Central memory CD8-positive, alpha-beta T cell (primary cell): ENCODE measurements at regions not wholly inside any gene's neighbourhood (a gene's known extent, or its start where the extent isn't known, plus 50 kb on each side); places are given as distances from the start of the nearest gene placed in this dataset.

ENCODE experiments used
- ATAC-seq: fragments of 150-1000 bp; cut with Tn5 transposase; replicated peaks from 2 replicates; pipeline ENCODE4 v1.10.0; 2022; ENCODE audit warnings: mild to moderate bottlenecking, moderate FRiP score, moderate number of reproducible peaks; ENCODE audit not compliant: poor library complexity, severe bottlenecking; ENCODE audit errors: extremely low read depth
- DNase-seq, 2 donors: peaks; one replicate each; pipeline ENCODE4 v3.0.0; 2021; ENCODE audit warnings: low spot score in 2 of 2
- H3K27ac Mint-ChIP-seq: one replicate; pipeline ENCODE4 v1.8.0; 2022; ENCODE audit warnings: low read depth, mild to moderate bottlenecking, moderate library complexity, mixed read lengths
- H3K27me3 Mint-ChIP-seq: one replicate; pipeline ENCODE4 v1.8.0; 2022; ENCODE audit warnings: mixed read lengths
- H3K36me3 Mint-ChIP-seq: one replicate; pipeline ENCODE4 v1.8.0; 2022; ENCODE audit warnings: mild to moderate bottlenecking, moderate library complexity, mixed read lengths; ENCODE audit not compliant: insufficient read depth
- H3K4me1 Mint-ChIP-seq: one replicate; pipeline ENCODE4 v1.8.0; 2022; ENCODE audit warnings: mixed read lengths
- H3K4me3 Mint-ChIP-seq: one replicate; pipeline ENCODE4 v1.8.0; 2022; ENCODE audit warnings: mild to moderate bottlenecking, moderate library complexity, mixed read lengths
- H3K9me3 Mint-ChIP-seq: one replicate; pipeline ENCODE4 v1.8.0; 2022; ENCODE audit warnings: mixed read lengths

DNA sequence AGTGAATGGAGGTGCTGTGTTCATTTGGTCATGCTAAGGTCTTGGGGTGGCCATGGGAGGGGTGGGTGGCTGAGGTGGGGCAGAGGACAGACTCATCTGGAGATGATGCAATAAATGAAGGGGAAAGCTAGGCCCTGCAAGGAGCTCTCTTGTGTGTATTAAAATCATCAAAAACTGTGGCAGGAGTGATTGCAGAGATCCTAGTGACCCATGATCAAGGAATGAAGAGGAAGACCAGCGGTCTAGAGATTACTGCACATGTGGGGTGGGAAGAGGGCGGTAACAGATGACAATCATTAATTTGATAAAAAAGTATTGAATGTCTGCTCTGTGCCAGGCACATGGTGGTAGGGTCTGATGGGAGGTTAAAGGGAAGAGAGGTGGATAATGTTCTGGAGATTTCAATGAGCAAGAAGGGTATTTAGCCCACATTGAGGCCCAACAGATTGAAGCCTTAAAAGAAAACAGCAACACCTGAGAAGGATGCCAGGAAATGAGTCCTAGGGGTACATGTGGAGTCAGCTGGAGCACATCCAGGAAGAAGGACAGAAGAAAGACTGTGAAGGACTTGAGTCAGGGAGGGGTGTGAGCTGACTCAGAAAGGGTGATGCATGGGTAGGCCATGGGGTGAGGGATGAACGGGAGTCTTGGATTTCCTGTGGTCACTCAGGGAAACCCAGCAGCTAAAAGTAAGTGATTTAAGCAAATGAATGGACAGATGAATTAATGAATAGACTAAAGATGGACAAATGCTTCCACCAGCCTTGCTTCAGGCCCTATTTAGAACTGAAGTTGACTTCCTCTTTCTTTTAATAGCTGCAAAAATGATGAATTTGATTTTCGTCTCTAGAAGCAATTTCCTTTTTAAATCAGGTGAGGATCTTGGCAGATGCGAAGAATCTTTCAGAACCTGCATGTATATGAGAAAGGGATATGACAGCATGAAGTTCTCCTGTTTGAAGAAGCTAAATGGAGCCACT lies 83.1 kb upstream of the IGFBP3 start:
- ATAC-seq (no peak), DNase-seq (no peak)
- H3K27me3 Mint-ChIP-seq = no peaks in the 10 kb centered on the region
- no peaks in the 10 kb centered on the region for H3K4me1 Mint-ChIP-seq
- H3K4me3 Mint-ChIP-seq = no peak overlapping the region
- no peaks in the 10 kb centered on the region for H3K9me3 Mint-ChIP-seq
- H3K36me3 Mint-ChIP-seq = no peaks in the 10 kb centered on the region
- H3K27ac Mint-ChIP-seq = no peak overlapping the region

- no peak for DNase-seq
- ATAC-seq = no peak
- H3K4me1 Mint-ChIP-seq = no peaks in the 10 kb centered on the region
- no peak overlapping the region for H3K4me3 Mint-ChIP-seq
- no peak overlapping the region for H3K27ac Mint-ChIP-seq
- no peaks in the 10 kb centered on the region for H3K36me3 Mint-ChIP-seq
- no peaks in the 10 kb centered on the region for H3K9me3 Mint-ChIP-seq
- no peaks in the 10 kb centered on the region for H3K27me3 Mint-ChIP-seq
These were observed 82.1 kb upstream of the IGFBP3 start for GRCh38 chr7:46003161-46003560.

GRCh38 chr7:46000513-46000912 lies 79.4 kb upstream of the IGFBP3 start:
- H3K4me3 Mint-ChIP-seq = no peak overlapping the region
- ATAC-seq (no peak), DNase-seq (no peak)
- H3K9me3 Mint-ChIP-seq = peaks cover 12% of the 10 kb centered on the region
- H3K27me3 Mint-ChIP-seq = no peaks in the 10 kb centered on the region
- H3K36me3 Mint-ChIP-seq = no peaks in the 10 kb centered on the region
- no peak overlapping the region for H3K27ac Mint-ChIP-seq
- no peaks in the 10 kb centered on the region for H3K4me1 Mint-ChIP-seq

GRCh38 chr7:45999541-45999940 lies 78.5 kb upstream of the IGFBP3 start:
- Mint-ChIP-seq H3K27ac (no peak overlapping the region), H3K36me3 (no peaks in the 10 kb centered on the region), H3K9me3 (peaks cover 15% of the 10 kb centered on the region), H3K4me1 (no peaks in the 10 kb centered on the region), H3K27me3 (no peaks in the 10 kb centered on the region), H3K4me3 (no peak overlapping the region)
- ATAC-seq (no peak), DNase-seq (no peak)

GRCh38 chr7:45998506-45998905 lies 77.4 kb upstream of the IGFBP3 start:
- DNase-seq (no peak), ATAC-seq (no peak)
- Mint-ChIP-seq H3K27me3 (no peaks in the 10 kb centered on the region), H3K4me1 (no peaks in the 10 kb centered on the region), H3K27ac (no peak overlapping the region), H3K9me3 (peaks cover 20% of the 10 kb centered on the region), H3K36me3 (peaks cover 2% of the 10 kb centered on the region), H3K4me3 (no peak overlapping the region)

- Mint-ChIP-seq H3K9me3 (peaks cover 28% of the 10 kb centered on the region), H3K4me3 (no peak overlapping the region), H3K4me1 (no peaks in the 10 kb centered on the region), H3K27me3 (no peaks in the 10 kb centered on the region), H3K27ac (no peak overlapping the region), H3K36me3 (peaks cover 3% of the 10 kb centered on the region)
- no peak for ATAC-seq
- no peak for DNase-seq
These were observed 72.5 kb upstream of the IGFBP3 start for GRCh38 chr7:45993621-45994020.

DNA sequence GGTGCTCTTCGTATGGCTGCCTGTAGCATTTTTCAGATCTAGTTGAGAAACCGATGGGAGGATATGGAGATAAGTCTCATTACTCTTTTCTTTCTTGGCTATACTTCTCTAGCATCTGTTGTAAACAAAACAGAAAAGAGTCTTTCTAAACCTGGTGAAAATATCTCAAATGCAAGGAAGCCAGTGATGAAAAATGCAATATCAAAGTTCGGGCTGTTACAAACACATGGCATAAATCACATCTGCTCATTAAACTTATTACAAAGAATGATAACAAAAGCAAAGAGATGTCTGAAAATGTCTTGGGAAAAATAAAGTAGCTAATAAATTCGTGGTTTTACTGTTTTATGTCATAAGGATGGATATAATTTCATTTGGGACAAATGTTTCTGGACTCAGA lies 71.8 kb upstream of the IGFBP3 start:
- DNase-seq = no peak
- Mint-ChIP-seq H3K4me1 (no peaks in the 10 kb centered on the region), H3K9me3 (peaks cover 28% of the 10 kb centered on the region), H3K27me3 (no peaks in the 10 kb centered on the region), H3K27ac (no peak overlapping the region), H3K4me3 (no peak overlapping the region), H3K36me3 (peaks cover 3% of the 10 kb centered on the region)
- no peak for ATAC-seq

GRCh38 chr7:45990276-45990675 lies 69.2 kb upstream of the IGFBP3 start:
- no peak overlapping the region for H3K4me3 Mint-ChIP-seq
- H3K9me3 Mint-ChIP-seq = peaks cover 14% of the 10 kb centered on the region
- H3K4me1 Mint-ChIP-seq = no peaks in the 10 kb centered on the region
- H3K27me3 Mint-ChIP-seq = no peaks in the 10 kb centered on the region
- H3K27ac Mint-ChIP-seq = no peak overlapping the region
- peaks cover 3% of the 10 kb centered on the region for H3K36me3 Mint-ChIP-seq
- DNase-seq = no peak
- ATAC-seq = no peak

- Mint-ChIP-seq H3K4me1 (no peaks in the 10 kb centered on the region), H3K27me3 (no peaks in the 10 kb centered on the region), H3K4me3 (no peak overlapping the region), H3K27ac (no peak overlapping the region), H3K9me3 (peaks cover 8% of the 10 kb centered on the region), H3K36me3 (peaks cover 1% of the 10 kb centered on the region)
- DNase-seq = no peak
- no peak for ATAC-seq
These were observed 67.5 kb upstream of the IGFBP3 start for GRCh38 chr7:45988405-45989057.

DNA sequence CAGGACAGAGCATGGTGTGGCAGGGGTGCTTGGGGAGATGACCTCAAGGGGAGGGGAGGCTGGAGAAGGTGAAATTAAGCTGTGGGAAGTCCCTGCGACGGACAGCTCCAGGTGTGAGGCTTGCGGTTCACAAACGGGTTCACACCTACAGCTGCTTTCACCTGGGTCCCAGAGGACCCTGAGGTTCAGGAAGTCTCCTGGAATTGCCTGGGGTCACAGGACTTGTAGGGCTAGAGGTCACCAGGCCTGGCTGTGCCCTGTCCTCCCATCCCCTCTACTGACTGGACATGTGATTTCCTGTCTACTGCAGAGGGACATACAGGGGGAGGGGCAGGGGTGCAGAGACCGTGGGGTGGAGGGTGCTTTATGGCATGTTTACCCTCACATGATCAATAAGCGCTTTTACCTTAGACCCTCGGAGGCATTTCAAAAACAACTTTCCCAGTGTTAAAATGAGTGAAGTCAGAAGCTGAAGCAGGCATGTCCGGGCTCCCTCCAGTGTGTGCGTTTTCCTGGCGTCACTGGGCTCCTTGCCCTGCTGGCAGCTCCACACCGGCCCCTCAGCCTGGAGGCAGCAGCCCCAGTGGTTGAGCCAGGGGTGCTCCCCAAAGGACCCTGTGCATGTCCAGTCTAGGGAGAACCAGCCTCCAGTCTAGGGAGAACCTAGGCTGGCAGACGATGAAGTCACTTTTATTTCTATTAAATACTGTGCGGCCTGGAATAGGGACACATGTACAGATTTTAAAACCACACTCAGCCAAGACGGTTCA lies 66.6 kb upstream of the IGFBP3 start:
- Mint-ChIP-seq H3K27ac (no peak overlapping the region), H3K4me1 (no peaks in the 10 kb centered on the region), H3K4me3 (no peak overlapping the region), H3K9me3 (peaks cover 8% of the 10 kb centered on the region), H3K27me3 (no peaks in the 10 kb centered on the region), H3K36me3 (no peaks in the 10 kb centered on the region)
- ATAC-seq (no peak), DNase-seq (no peak)

DNA sequence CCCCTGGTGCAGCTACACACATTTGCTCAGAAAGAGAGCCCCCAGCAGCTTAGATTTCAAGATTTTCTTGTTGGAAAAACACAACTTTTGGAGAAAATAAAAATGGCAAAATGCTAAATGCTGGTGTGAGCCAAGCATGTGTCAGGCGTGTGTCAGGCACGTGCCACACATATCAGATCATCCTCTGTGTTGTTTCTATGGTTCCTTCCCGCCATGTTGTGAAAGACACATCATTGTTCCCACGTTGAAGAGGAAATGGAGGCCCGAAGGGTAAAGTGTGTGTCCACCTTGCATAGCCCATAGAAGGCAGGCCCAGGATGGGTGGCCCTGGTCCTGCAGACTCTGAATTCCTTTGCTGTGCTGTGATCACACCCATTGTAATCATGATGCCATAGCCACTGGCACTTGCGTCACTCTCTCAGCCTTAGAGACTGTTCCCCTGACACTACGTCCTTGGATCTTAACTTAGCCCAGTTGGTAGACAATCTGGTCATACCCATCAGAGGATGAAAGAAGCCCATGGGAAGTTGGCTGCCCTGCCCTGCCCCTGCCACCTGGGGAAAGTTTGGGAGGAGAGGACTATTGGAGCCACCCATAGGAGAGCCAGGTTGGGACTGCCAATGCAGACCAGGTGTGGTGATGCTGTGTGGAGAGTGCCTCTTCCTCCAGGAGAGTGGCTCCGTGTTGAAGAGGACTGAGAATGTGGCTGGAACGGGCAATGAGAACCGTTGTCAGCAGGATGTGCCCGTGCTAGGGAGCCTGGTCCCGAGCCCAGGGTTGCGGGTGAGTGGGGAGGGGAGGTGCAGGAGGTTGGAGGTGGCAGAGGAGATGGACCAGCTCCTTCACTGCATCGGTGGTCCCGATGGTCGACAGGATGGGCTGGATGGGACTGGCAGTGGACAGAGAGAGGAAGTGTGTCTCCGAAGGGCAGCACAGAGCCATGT lies 65.6 kb upstream of the IGFBP3 start:
- no peaks in the 10 kb centered on the region for H3K36me3 Mint-ChIP-seq
- ATAC-seq (no peak), DNase-seq (no peak)
- H3K9me3 Mint-ChIP-seq = peaks cover 4% of the 10 kb centered on the region
- H3K27me3 Mint-ChIP-seq = no peaks in the 10 kb centered on the region
- H3K4me3 Mint-ChIP-seq = no peak overlapping the region
- no peaks in the 10 kb centered on the region for H3K4me1 Mint-ChIP-seq
- no peak overlapping the region for H3K27ac Mint-ChIP-seq

DNA sequence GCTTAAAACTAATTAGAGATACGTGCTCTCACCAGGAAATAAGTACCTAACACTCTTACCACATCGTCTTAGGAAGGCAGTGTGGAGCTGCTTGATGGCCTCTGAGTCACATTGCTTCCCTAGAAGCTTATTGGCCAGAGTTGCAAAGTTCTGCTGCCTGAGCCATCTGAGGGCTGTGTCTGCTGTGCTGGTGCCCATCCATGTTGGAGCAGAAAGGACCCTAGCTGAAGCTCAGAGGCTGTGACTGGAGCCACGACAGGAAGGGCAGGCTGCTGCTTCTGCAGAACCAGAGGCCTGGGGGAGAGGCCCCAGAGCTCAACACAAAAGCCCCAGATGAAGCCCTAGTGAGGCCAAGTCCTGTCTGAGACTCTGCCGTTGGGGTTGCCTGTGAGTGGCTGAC lies 64.8 kb upstream of the IGFBP3 start:
- DNase-seq (no peak), ATAC-seq (no peak)
- Mint-ChIP-seq H3K4me1 (no peaks in the 10 kb centered on the region), H3K27ac (no peak overlapping the region), H3K27me3 (no peaks in the 10 kb centered on the region), H3K9me3 (no peaks in the 10 kb centered on the region), H3K36me3 (no peaks in the 10 kb centered on the region), H3K4me3 (no peak overlapping the region)
